ENCODE measurements at regions not wholly inside any gene's neighbourhood (a gene's known extent, or its start where the extent isn't known, plus 50 kb on each side); places are given as distances from the start of the nearest gene placed in this dataset.

- no peaks in the 10 kb centered on the region for H3K9me3 ChIP-seq (ENCODE audit: control insufficient read depth, insufficient read depth, low read depth, low read length)
- POLR2A ChIA-PET, result no interaction called here
- ATAC-seq, result peak; percentile 23; the same call in 1 of the 2 replicates
- DNase-seq (ENCODE audit: low read depth, low spot score), result no peak
- peaks cover 10% of the 10 kb centered on the region for H3K4me1 ChIP-seq (ENCODE audit: control insufficient read depth, insufficient read depth, low read length)
- no peak overlapping the region for H3K4me3 ChIP-seq (ENCODE audit: low read depth in 2 of 2, low read length in 2 of 2)
- in situ Hi-C loops (cut with HindIII; ENCODE audit: low pct_unique_long_range_greater_than_20kb, low sequenced_read_pairs), result no loop called here
- no TSS peak for BruUV-seq (replicated peaks)
- TF ChIP-seq POLR2AphosphoS5 (IDR thresholded peaks at IDR 0.05; ENCODE audit: low read depth, low read length), result no peak
- TF ChIP-seq, protein P1, sequence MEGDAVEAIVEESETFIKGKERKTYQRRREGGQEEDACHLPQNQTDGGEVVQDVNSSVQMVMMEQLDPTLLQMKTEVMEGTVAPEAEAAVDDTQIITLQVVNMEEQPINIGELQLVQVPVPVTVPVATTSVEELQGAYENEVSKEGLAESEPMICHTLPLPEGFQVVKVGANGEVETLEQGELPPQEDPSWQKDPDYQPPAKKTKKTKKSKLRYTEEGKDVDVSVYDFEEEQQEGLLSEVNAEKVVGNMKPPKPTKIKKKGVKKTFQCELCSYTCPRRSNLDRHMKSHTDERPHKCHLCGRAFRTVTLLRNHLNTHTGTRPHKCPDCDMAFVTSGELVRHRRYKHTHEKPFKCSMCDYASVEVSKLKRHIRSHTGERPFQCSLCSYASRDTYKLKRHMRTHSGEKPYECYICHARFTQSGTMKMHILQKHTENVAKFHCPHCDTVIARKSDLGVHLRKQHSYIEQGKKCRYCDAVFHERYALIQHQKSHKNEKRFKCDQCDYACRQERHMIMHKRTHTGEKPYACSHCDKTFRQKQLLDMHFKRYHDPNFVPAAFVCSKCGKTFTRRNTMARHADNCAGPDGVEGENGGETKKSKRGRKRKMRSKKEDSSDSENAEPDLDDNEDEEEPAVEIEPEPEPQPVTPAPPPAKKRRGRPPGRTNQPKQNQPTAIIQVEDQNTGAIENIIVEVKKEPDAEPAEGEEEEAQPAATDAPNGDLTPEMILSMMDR (IDR thresholded peaks at IDR 0.05), result no peak
- TF ChIP-seq SIN3A (IDR thresholded peaks at IDR 0.05; ENCODE audit: borderline replicate concordance, insufficient read depth, low read depth, low read length), result no peak
- TF ChIP-seq REST (IDR thresholded peaks at IDR 0.05; ENCODE audit: insufficient read depth in 1 of 2, low read depth in 2 of 2, low read length in 1 of 2), result no peak
- no peak for TF ChIP-seq TCF7L2 (IDR thresholded peaks at IDR 0.05; ENCODE audit: low read depth, low read length)
- no peaks in the 10 kb centered on the region; the same call in 1 of the 2 replicates for H3K27me3 ChIP-seq (ENCODE audit: control insufficient read depth, insufficient read depth, low read length)
- no peak overlapping the region for H3K27ac ChIP-seq (ENCODE audit: low read length)
- CTCF ChIA-PET, result no interaction called here
- no peaks in the 10 kb centered on the region for H3K36me3 ChIP-seq (ENCODE audit: control insufficient read depth, insufficient read depth, low read length)
- intact Hi-C loops (cut with micrococcal nuclease; ENCODE audit: unreplicated experiment), result no loop called here
These were observed 260.8 kb downstream of the SNX13 start for GRCh38 chr7:17679458-17679857.

DNA sequence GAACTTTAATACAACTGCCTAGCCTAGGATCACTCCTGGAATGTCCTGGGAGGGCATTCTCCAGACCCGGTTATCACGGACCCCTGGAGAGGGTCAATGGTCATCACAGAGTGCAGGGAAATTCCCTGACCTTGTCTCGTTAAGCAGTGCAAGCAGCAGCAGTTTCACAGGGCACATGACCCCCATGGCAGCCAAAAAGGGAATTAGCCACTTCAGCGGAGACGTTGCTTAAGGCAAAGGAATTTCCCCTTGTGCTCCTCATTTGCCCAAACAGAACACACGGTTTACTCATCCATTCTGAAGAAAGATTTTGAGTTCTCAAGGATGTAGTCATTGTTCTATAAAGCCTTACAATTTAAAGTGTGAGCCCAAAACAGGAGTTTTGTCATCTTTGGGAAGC is 260.3 kb downstream of the SNX13 start:
- Histone ChIP-seq H3K27me3 (ENCODE audit: control insufficient read depth, insufficient read depth, low read length) (no peaks in the 10 kb centered on the region; the same call in 1 of the 2 replicates), H3K27ac (ENCODE audit: low read length) (no peak overlapping the region), H3K9me3 (ENCODE audit: control insufficient read depth, insufficient read depth, low read depth, low read length) (no peaks in the 10 kb centered on the region), H3K36me3 (ENCODE audit: control insufficient read depth, insufficient read depth, low read length) (no peaks in the 10 kb centered on the region), H3K4me1 (ENCODE audit: control insufficient read depth, insufficient read depth, low read length) (peaks cover 10% of the 10 kb centered on the region), H3K4me3 (ENCODE audit: low read depth in 2 of 2, low read length in 2 of 2) (no peak overlapping the region)
- intact Hi-C loops (cut with micrococcal nuclease; ENCODE audit: unreplicated experiment), result loop anchor here (5.0 kb wide), 1 partner anchor 667 kb away; no protein-coding TSS in a partner anchor
- ATAC-seq, result peak; percentile 79
- in situ Hi-C loops (cut with HindIII; ENCODE audit: low pct_unique_long_range_greater_than_20kb, low sequenced_read_pairs), result no loop called here
- CTCF ChIA-PET, result interaction anchor here (1.5 kb wide), 1 partner anchor 90 kb away, joined by 4 read pairs; no protein-coding TSS in a partner anchor
- BruUV-seq (replicated peaks), result no TSS peak
- no peak for TF ChIP-seq REST (IDR thresholded peaks at IDR 0.05; ENCODE audit: insufficient read depth in 1 of 2, low read depth in 2 of 2, low read length in 1 of 2)
- no peak for TF ChIP-seq POLR2AphosphoS5 (IDR thresholded peaks at IDR 0.05; ENCODE audit: low read depth, low read length)
- TF ChIP-seq, protein P1 (IDR thresholded peaks at IDR 0.05), result no peak
- no peak for TF ChIP-seq SIN3A (IDR thresholded peaks at IDR 0.05; ENCODE audit: borderline replicate concordance, insufficient read depth, low read depth, low read length)
- no peak for TF ChIP-seq TCF7L2 (IDR thresholded peaks at IDR 0.05; ENCODE audit: low read depth, low read length)
- no peak for DNase-seq (ENCODE audit: low read depth, low spot score)
- POLR2A ChIA-PET, result no interaction called here
